WERI-Rb-1 (cell line): ENCODE measurements at regions not wholly inside any gene's neighbourhood (a gene's known extent, or its start where the extent isn't known, plus 50 kb on each side); places are given as distances from the start of the nearest gene placed in this dataset.

Source experiments
- DNase-seq: peaks from one replicate; pipeline ENCODE4 v3.0.0-alpha.2; 2020
- H3K27ac ChIP-seq: fragments of 250-450 bp; sonication (Bioruptor Pico); 2 replicates; pipeline ENCODE4 v1.5.1; 2020; ENCODE audit warnings: mild to moderate bottlenecking, moderate library complexity
- H3K27me3 ChIP-seq: fragments of 250-450 bp; sonication (Bioruptor Pico); 2 replicates; pipeline ENCODE4 v1.5.1; 2021; ENCODE audit warnings: mild to moderate bottlenecking, low read depth, moderate library complexity; ENCODE audit not compliant: insufficient read depth, severe bottlenecking
- H3K36me3 ChIP-seq: fragments of 250-450 bp; sonication (Bioruptor Pico); 2 replicates; pipeline ENCODE4 v1.5.1; 2020; ENCODE audit warnings: mild to moderate bottlenecking, moderate library complexity
- H3K4me3 ChIP-seq: 2 replicates; pipeline ENCODE4 v1.5.1; 2011; ENCODE audit warnings: low read depth, mild to moderate bottlenecking, control low read depth, low read length
- H3K9me3 ChIP-seq: fragments of 250-450 bp; sonication (Bioruptor Pico); 2 replicates; pipeline ENCODE4 v1.5.1; 2021; ENCODE audit warnings: mild to moderate bottlenecking, moderate library complexity; ENCODE audit not compliant: severe bottlenecking
- CTCF ChIP-seq: IDR thresholded peaks from 2 replicates; pipeline ENCODE4 v1.5.1; 2011; ENCODE audit warnings: low read depth, mild to moderate bottlenecking, control low read depth, inconsistent platforms, low read length

GRCh38 chr22:19591568-19591967 lies 67.4 kb upstream of the CLDN5 start:
- H3K36me3 ChIP-seq, result no peaks in the 10 kb centered on the region
- H3K27me3 ChIP-seq, result no peaks in the 10 kb centered on the region
- no peaks in the 10 kb centered on the region for H3K9me3 ChIP-seq
- H3K4me3 ChIP-seq, result no peak overlapping the region
- no peak for TF ChIP-seq CTCF
- H3K27ac ChIP-seq, result no peak overlapping the region
- DNase-seq, result no peak

GRCh38 chr22:19592464-19592863 lies 68.3 kb upstream of the CLDN5 start:
- TF ChIP-seq CTCF, result no peak
- H3K9me3 ChIP-seq, result no peaks in the 10 kb centered on the region
- no peak for DNase-seq
- H3K27me3 ChIP-seq, result no peaks in the 10 kb centered on the region
- no peaks in the 10 kb centered on the region for H3K36me3 ChIP-seq
- H3K27ac ChIP-seq, result no peak overlapping the region
- no peak overlapping the region for H3K4me3 ChIP-seq

- Histone ChIP-seq H3K27ac (no peak overlapping the region), H3K27me3 (no peaks in the 10 kb centered on the region), H3K4me3 (no peak overlapping the region), H3K9me3 (no peaks in the 10 kb centered on the region), H3K36me3 (no peaks in the 10 kb centered on the region)
- TF ChIP-seq CTCF, result no peak
- no peak for DNase-seq
Measured at GRCh38 chr22:19593991-19594569, 69.9 kb upstream of the CLDN5 start.

GRCh38 chr22:19595532-19595931 lies 71.3 kb upstream of the CLDN5 start:
- H3K4me3 ChIP-seq, result no peak overlapping the region
- TF ChIP-seq CTCF, result no peak
- no peak overlapping the region for H3K27ac ChIP-seq
- H3K9me3 ChIP-seq, result no peaks in the 10 kb centered on the region
- DNase-seq, result no peak
- no peaks in the 10 kb centered on the region for H3K36me3 ChIP-seq
- H3K27me3 ChIP-seq, result no peaks in the 10 kb centered on the region

- no peaks in the 10 kb centered on the region for H3K36me3 ChIP-seq
- H3K27ac ChIP-seq, result no peak overlapping the region
- TF ChIP-seq CTCF, result no peak
- H3K9me3 ChIP-seq, result no peaks in the 10 kb centered on the region
- no peaks in the 10 kb centered on the region for H3K27me3 ChIP-seq
- no peak overlapping the region for H3K4me3 ChIP-seq
- no peak for DNase-seq
Measured at GRCh38 chr22:19596680-19597398, 72.6 kb upstream of the CLDN5 start.

- TF ChIP-seq CTCF, result no peak
Measured at GRCh38 chr22:19597399-19597735, 73.2 kb upstream of the CLDN5 start.

More at GRCh38 chr22:19597399-19597735, 73.2 kb upstream of the CLDN5 start:
- Histone ChIP-seq H3K4me3 (no peak overlapping the region), H3K27me3 (no peaks in the 10 kb centered on the region), H3K9me3 (no peaks in the 10 kb centered on the region), H3K36me3 (no peaks in the 10 kb centered on the region), H3K27ac (no peak overlapping the region)
- no peak for DNase-seq
